Activated CD8-positive, alpha-beta memory T cell treated with anti-CD3 and anti-CD28 coated beads for 24 hours (primary cell): ENCODE measurements at regions not wholly inside any gene's neighbourhood (a gene's known extent, or its start where the extent isn't known, plus 50 kb on each side); places are given as distances from the start of the nearest gene placed in this dataset.
A peak's percentile ranks its signal among the peaks of the same experiment; 100 is the strongest.

Experiments used
- DNase-seq: peaks from one replicate; pipeline ENCODE4 v3.0.0-alpha.2; 2020

GRCh38 chr20:58087562-58087858 is 140.9 kb downstream of the ANKRD60 start:
- DNase-seq, result no peak

- peak; percentile 33 for DNase-seq
Observed at GRCh38 chr20:58086763-58087561, 141.5 kb downstream of the ANKRD60 start.

- no peak for DNase-seq
Observed at GRCh38 chr20:58084966-58085365, 143.5 kb downstream of the ANKRD60 start.

- DNase-seq, result no peak
Observed at GRCh38 chr20:58084566-58084965, 143.9 kb downstream of the ANKRD60 start.

- no peak for DNase-seq
Observed at GRCh38 chr20:58081846-58082245, 146.6 kb downstream of the ANKRD60 start.

GRCh38 chr20:58078741-58079522 is 149.5 kb downstream of the ANKRD60 start:
- DNase-seq, result peak; percentile 17

- peak; percentile 40 for DNase-seq
Observed at GRCh38 chr20:58077282-58077681, 151.2 kb downstream of the ANKRD60 start.

- DNase-seq, result peak; percentile 19
Observed at GRCh38 chr20:58076405-58076804, 152.0 kb downstream of the ANKRD60 start.

- DNase-seq, result peak; percentile 9
Observed at GRCh38 chr20:58075586-58076345, 152.7 kb downstream of the ANKRD60 start.

GRCh38 chr20:58073945-58074856 is 154.3 kb downstream of the ANKRD60 start:
- DNase-seq, result peak; percentile 15

GRCh38 chr20:58072695-58073671 is 155.5 kb downstream of the ANKRD60 start:
- DNase-seq, result peak; percentile 35

- no peak for DNase-seq
Observed at GRCh38 chr20:58071991-58072390, 156.5 kb downstream of the ANKRD60 start.

- DNase-seq, result no peak
Observed at GRCh38 chr20:58071298-58071697, 157.2 kb downstream of the ANKRD60 start.

GRCh38 chr20:58070664-58071196 is 157.7 kb downstream of the ANKRD60 start:
- no peak for DNase-seq

GRCh38 chr20:58069796-58070663 is 158.4 kb downstream of the ANKRD60 start:
- peak; percentile 26 for DNase-seq

GRCh38 chr20:58069207-58069606 is 159.2 kb downstream of the ANKRD60 start:
- DNase-seq, result peak; percentile 42

GRCh38 chr20:58065508-58066361 is 162.7 kb downstream of the ANKRD60 start:
- no peak for DNase-seq

- peak; percentile 28 for DNase-seq
Observed at GRCh38 chr20:58064411-58065010, 163.9 kb downstream of the ANKRD60 start.

GRCh38 chr20:58059260-58059544 is 169.3 kb downstream of the ANKRD60 start:
- peak; percentile 30 for DNase-seq
